ENCODE measurements at regions not wholly inside any gene's neighbourhood (a gene's known extent, or its start where the extent isn't known, plus 50 kb on each side); places are given as distances from the start of the nearest gene placed in this dataset.

DNA sequence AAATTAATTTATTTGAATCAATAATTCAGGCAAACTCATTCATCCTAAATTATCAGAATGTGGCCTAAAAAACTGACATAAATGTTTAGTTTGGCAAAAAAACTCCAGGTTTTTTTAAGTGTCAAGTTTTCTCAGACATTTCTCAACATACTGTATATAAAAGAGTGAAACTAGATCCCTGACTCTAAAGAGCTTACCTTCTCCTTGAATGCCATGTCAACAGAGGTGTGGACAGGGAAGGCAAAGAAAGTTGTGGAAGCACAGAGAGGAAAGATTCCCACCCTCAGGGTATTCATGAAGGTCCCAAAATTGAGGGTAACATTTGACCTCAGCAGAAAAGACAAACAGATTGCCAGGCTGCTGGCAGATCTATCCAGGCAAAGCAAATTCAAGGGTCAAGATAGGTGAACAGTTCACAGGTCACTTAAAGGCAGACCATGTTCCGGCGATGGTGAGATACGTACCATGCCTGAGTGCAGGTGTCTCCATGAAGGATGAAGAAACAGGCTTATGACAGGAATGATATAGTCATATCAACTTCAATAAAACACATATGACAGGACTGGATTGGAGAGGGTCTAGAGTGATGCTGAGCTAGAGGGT lies 1638.3 kb upstream of the ZEB2 start:
- ATAC-seq (no peak), DNase-seq (no peak)
- Histone ChIP-seq H3K27ac (ENCODE audit: low read length) (no peak overlapping the region), H3K9me3 (ENCODE audit: low read length) (no peaks in the 10 kb centered on the region), H3K9ac (ENCODE audit: low read length) (no peak overlapping the region), H3K4me1 (ENCODE audit: insufficient read depth, low read length) (no peaks in the 10 kb centered on the region), H3K27me3 (ENCODE audit: low read length) (no peaks in the 10 kb centered on the region), H4K20me1 (ENCODE audit: low read length) (no peaks in the 10 kb centered on the region), H3K79me2 (ENCODE audit: low read length) (no peaks in the 10 kb centered on the region), H3K4me3 (ENCODE audit: low read length) (no peak overlapping the region), H3K9me2 (replicated peaks; ENCODE audit: low read length) (no peaks in the 10 kb centered on the region), H3K36me3 (ENCODE audit: low read depth, low read length) (no peaks in the 10 kb centered on the region), H3K4me2 (ENCODE audit: low read length) (no peak overlapping the region), H3F3A (ENCODE audit: low read length, unreplicated experiment) (no peaks in the 10 kb centered on the region), H2AFZ (ENCODE audit: low read length) (no peak overlapping the region)
- POLR2A ChIA-PET (ENCODE audit: unreplicated experiment): no interaction called here
- TF ChIP-seq EZH2 (IDR thresholded peaks at IDR 0.05; ENCODE audit: low read length, unreplicated experiment): no peak
- TF ChIP-seq, protein P1, sequence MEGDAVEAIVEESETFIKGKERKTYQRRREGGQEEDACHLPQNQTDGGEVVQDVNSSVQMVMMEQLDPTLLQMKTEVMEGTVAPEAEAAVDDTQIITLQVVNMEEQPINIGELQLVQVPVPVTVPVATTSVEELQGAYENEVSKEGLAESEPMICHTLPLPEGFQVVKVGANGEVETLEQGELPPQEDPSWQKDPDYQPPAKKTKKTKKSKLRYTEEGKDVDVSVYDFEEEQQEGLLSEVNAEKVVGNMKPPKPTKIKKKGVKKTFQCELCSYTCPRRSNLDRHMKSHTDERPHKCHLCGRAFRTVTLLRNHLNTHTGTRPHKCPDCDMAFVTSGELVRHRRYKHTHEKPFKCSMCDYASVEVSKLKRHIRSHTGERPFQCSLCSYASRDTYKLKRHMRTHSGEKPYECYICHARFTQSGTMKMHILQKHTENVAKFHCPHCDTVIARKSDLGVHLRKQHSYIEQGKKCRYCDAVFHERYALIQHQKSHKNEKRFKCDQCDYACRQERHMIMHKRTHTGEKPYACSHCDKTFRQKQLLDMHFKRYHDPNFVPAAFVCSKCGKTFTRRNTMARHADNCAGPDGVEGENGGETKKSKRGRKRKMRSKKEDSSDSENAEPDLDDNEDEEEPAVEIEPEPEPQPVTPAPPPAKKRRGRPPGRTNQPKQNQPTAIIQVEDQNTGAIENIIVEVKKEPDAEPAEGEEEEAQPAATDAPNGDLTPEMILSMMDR (conservative IDR thresholded peaks at IDR 0.05; ENCODE audit: low read depth, low read length): no peak
- TF ChIP-seq EZH2phosphoT487 (IDR thresholded peaks at IDR 0.05; ENCODE audit: borderline replicate concordance, low read length): no peak
- CTCF ChIA-PET: no interaction called here
- intact Hi-C loops (cut with micrococcal nuclease): no loop called here
- BruUV-seq (replicated peaks): no TSS peak

DNA sequence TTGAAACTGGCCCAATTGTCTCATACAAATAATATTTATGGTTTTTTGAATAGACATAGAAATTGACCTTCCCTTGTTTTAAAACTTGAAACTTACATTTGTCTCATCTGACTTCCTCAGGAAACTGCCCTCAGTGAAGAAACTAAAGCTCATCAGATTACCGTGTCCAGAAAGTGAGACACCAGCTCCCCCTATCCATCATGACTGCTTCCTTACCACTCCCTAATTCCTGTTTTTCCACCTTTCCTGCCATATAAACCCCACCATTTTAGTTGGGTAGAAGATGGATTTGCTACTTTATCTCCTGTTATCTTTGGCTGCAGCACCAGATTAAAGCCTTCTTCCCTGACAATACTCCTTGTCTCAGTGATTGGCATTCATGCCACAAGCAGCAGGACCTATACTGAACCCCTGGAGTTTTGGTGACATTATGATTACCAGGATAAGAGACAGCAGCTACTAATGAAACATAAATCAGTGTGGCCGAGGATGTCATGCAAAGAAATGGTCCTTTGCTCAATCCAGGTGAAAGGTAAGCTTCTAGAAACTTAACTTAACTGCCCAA lies 1627.6 kb upstream of the ZEB2 start:
- Histone ChIP-seq H3K27ac (ENCODE audit: low read length) (no peak overlapping the region), H3K9me2 (replicated peaks; ENCODE audit: low read length) (no peaks in the 10 kb centered on the region), H3K4me2 (ENCODE audit: low read length) (no peak overlapping the region), H3K27me3 (ENCODE audit: low read length) (no peaks in the 10 kb centered on the region), H2AFZ (ENCODE audit: low read length) (peak overlapping the region; percentile 46; the same call in 1 of the 2 replicates), H3F3A (ENCODE audit: low read length, unreplicated experiment) (no peaks in the 10 kb centered on the region), H3K36me3 (ENCODE audit: low read depth, low read length) (no peaks in the 10 kb centered on the region), H4K20me1 (ENCODE audit: low read length) (no peaks in the 10 kb centered on the region), H3K9ac (ENCODE audit: low read length) (no peak overlapping the region), H3K4me1 (ENCODE audit: insufficient read depth, low read length) (no peaks in the 10 kb centered on the region), H3K4me3 (ENCODE audit: low read length) (no peak overlapping the region), H3K9me3 (ENCODE audit: low read length) (no peaks in the 10 kb centered on the region), H3K79me2 (ENCODE audit: low read length) (no peaks in the 10 kb centered on the region)
- ChIA-PET POLR2A (ENCODE audit: unreplicated experiment) (no interaction called here), CTCF (no interaction called here)
- TF ChIP-seq EZH2phosphoT487 (IDR thresholded peaks at IDR 0.05; ENCODE audit: borderline replicate concordance, low read length) (no peak), EZH2 (IDR thresholded peaks at IDR 0.05; ENCODE audit: low read length, unreplicated experiment) (no peak)
- TF ChIP-seq, protein P1 (conservative IDR thresholded peaks at IDR 0.05; ENCODE audit: low read depth, low read length): peak; percentile 41; the same call in 1 of the 2 replicates
- no TSS peak for BruUV-seq (replicated peaks)
- intact Hi-C loops (cut with micrococcal nuclease): no loop called here
- ATAC-seq (peak; percentile 33; the same call in 1 of the 2 replicates), DNase-seq (peak; percentile 32)

DNA sequence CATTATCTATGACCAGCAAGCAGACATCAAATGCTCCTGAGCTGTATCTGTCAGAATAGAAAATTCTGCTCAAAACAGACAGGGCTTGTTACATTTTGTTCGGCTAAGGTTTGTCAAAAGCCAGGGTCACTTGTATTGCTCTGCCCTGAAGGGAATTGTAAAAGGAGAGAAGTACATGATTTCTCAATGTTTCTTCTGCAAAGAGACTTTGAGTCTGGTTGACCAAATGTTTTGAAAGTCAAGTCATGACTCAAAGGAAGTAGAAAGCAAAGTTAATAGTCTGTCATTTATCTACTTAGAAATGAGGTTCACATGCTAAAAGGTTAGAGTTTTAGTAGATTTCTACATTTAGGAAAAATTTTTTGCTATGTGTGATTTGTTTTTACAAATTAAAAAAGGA lies 1624.1 kb upstream of the ZEB2 start:
- Histone ChIP-seq H3K36me3 (ENCODE audit: low read depth, low read length) (no peaks in the 10 kb centered on the region), H3K79me2 (ENCODE audit: low read length) (no peaks in the 10 kb centered on the region), H3K9me2 (replicated peaks; ENCODE audit: low read length) (no peaks in the 10 kb centered on the region), H3K27ac (ENCODE audit: low read length) (no peak overlapping the region), H4K20me1 (ENCODE audit: low read length) (no peaks in the 10 kb centered on the region), H2AFZ (ENCODE audit: low read length) (no peak overlapping the region), H3K27me3 (ENCODE audit: low read length) (no peaks in the 10 kb centered on the region), H3K4me3 (ENCODE audit: low read length) (no peak overlapping the region), H3F3A (ENCODE audit: low read length, unreplicated experiment) (no peaks in the 10 kb centered on the region), H3K4me2 (ENCODE audit: low read length) (no peak overlapping the region), H3K9ac (ENCODE audit: low read length) (no peak overlapping the region), H3K4me1 (ENCODE audit: insufficient read depth, low read length) (no peaks in the 10 kb centered on the region), H3K9me3 (ENCODE audit: low read length) (no peaks in the 10 kb centered on the region)
- BruUV-seq (replicated peaks): no TSS peak
- CTCF ChIA-PET: no interaction called here
- intact Hi-C loops (cut with micrococcal nuclease): no loop called here
- no peak for ATAC-seq
- no peak for DNase-seq
- POLR2A ChIA-PET (ENCODE audit: unreplicated experiment): no interaction called here
- no peak for TF ChIP-seq EZH2 (IDR thresholded peaks at IDR 0.05; ENCODE audit: low read length, unreplicated experiment)
- no peak for TF ChIP-seq EZH2phosphoT487 (IDR thresholded peaks at IDR 0.05; ENCODE audit: borderline replicate concordance, low read length)
- TF ChIP-seq, protein P1 (conservative IDR thresholded peaks at IDR 0.05; ENCODE audit: low read depth, low read length): no peak

All from PC-3 (cell line).